DND-41 (cell line): ENCODE measurements at regions not wholly inside any gene's neighbourhood (a gene's known extent, or its start where the extent isn't known, plus 50 kb on each side); places are given as distances from the start of the nearest gene placed in this dataset.

Source experiments
- ATAC-seq: fragments of 200-7000 bp; cut with Tn5 transposase; 3 replicates; pipeline ENCODE4 v1.9.1; 2021; ENCODE audit warnings: low read depth; ENCODE audit not compliant: insufficient read depth
- DNase-seq: peaks from one replicate; pipeline ENCODE4 v3.0.0-alpha.2; 2020
- H2AFZ ChIP-seq: 2 replicates; pipeline ENCODE4 v1.6.0; 2012; ENCODE audit warnings: low read depth, low read length
- H3K27ac ChIP-seq: 2 replicates; pipeline ENCODE4 v1.5.1; 2012; ENCODE audit warnings: low read length, inconsistent platforms
- H3K27me3 ChIP-seq: fragments of 200-600 bp; sonication (generic); 2 replicates; pipeline ENCODE4 v1.6.0; 2012; ENCODE audit warnings: low read length, mild to moderate bottlenecking, inconsistent platforms; ENCODE audit not compliant: insufficient read depth, poor library complexity
- H3K36me3 ChIP-seq: 2 replicates; pipeline ENCODE4 v1.5.1; 2012; ENCODE audit warnings: low read length, inconsistent platforms; ENCODE audit not compliant: insufficient read depth
- H3K4me1 ChIP-seq: 2 replicates; pipeline ENCODE4 v1.5.1; 2012; ENCODE audit warnings: mild to moderate bottlenecking, low read length; ENCODE audit not compliant: insufficient read depth
- H3K4me2 ChIP-seq: 2 replicates; pipeline ENCODE4 v1.6.0; 2012; ENCODE audit warnings: mild to moderate bottlenecking, moderate library complexity, low read length, inconsistent platforms; ENCODE audit not compliant: insufficient read depth
- H3K4me3 ChIP-seq, 2 experiments: fragments of 200-600 bp in 1 of 2; shearing (Covaris generic) in 1 of 2; 2 replicates each; pipeline ENCODE4 v1.5.1; 2012 to 2016; ENCODE audit warnings: inconsistent platforms in 2 of 2, low read length in 2 of 2, mild to moderate bottlenecking in 2 of 2, low read depth in 1 of 2, moderate library complexity in 1 of 2
- H3K79me2 ChIP-seq: 2 replicates; pipeline ENCODE4 v1.6.0; 2012; ENCODE audit warnings: low read length, inconsistent platforms; ENCODE audit not compliant: insufficient read depth
- H3K9ac ChIP-seq: 2 replicates; pipeline ENCODE4 v1.6.0; 2012; ENCODE audit warnings: low read depth, mild to moderate bottlenecking, inconsistent platforms, low read length, moderate library complexity
- H3K9me3 ChIP-seq: 2 replicates; pipeline ENCODE4 v1.5.1; 2012; ENCODE audit warnings: low read length, moderate library complexity, mild to moderate bottlenecking, inconsistent platforms; ENCODE audit not compliant: insufficient read depth, severe bottlenecking
- H4K20me1 ChIP-seq: 2 replicates; pipeline ENCODE4 v1.6.0; 2012; ENCODE audit warnings: low read length; ENCODE audit not compliant: insufficient read depth
- EZH2 ChIP-seq: IDR thresholded peaks from 3 replicates; pipeline ENCODE4 v1.6.1; 2012; ENCODE audit warnings: borderline replicate concordance, low read depth, mild to moderate bottlenecking, moderate library complexity, low read length, inconsistent platforms; ENCODE audit not compliant: severe bottlenecking
- TF ChIP-seq, protein P1 (sequence below): IDR thresholded peaks from 2 replicates; pipeline ENCODE4 v1.5.1; 2012; ENCODE audit warnings: borderline replicate concordance, low read length, moderate library complexity, mild to moderate bottlenecking; ENCODE audit not compliant: poor library complexity, severe bottlenecking; ENCODE audit errors: extremely low read depth

- ATAC-seq (no peak), DNase-seq (no peak)
- no peak for TF ChIP-seq EZH2
- TF ChIP-seq, protein P1, sequence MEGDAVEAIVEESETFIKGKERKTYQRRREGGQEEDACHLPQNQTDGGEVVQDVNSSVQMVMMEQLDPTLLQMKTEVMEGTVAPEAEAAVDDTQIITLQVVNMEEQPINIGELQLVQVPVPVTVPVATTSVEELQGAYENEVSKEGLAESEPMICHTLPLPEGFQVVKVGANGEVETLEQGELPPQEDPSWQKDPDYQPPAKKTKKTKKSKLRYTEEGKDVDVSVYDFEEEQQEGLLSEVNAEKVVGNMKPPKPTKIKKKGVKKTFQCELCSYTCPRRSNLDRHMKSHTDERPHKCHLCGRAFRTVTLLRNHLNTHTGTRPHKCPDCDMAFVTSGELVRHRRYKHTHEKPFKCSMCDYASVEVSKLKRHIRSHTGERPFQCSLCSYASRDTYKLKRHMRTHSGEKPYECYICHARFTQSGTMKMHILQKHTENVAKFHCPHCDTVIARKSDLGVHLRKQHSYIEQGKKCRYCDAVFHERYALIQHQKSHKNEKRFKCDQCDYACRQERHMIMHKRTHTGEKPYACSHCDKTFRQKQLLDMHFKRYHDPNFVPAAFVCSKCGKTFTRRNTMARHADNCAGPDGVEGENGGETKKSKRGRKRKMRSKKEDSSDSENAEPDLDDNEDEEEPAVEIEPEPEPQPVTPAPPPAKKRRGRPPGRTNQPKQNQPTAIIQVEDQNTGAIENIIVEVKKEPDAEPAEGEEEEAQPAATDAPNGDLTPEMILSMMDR = no peak
- Histone ChIP-seq H3K9me3 (no peaks in the 10 kb centered on the region), H3K4me2 (no peak overlapping the region), H3K27me3 (peaks cover 3% of the 10 kb centered on the region), H3K4me3 (no peak overlapping the region), H2AFZ (no peak overlapping the region), H3K79me2 (no peaks in the 10 kb centered on the region), H3K4me1 (no peaks in the 10 kb centered on the region), H3K36me3 (no peaks in the 10 kb centered on the region), H3K27ac (no peak overlapping the region), H3K9ac (no peak overlapping the region), H4K20me1 (no peaks in the 10 kb centered on the region)
These were observed 64.2 kb upstream of the CKS2 start for GRCh38 chr9:89246840-89247239.

GRCh38 chr9:89247431-89248353 lies 63.3 kb upstream of the CKS2 start:
- Histone ChIP-seq H4K20me1 (no peaks in the 10 kb centered on the region), H3K4me2 (no peak overlapping the region), H2AFZ (no peak overlapping the region), H3K9ac (no peak overlapping the region), H3K9me3 (no peaks in the 10 kb centered on the region), H3K27me3 (peaks cover 3% of the 10 kb centered on the region), H3K36me3 (no peaks in the 10 kb centered on the region), H3K4me1 (no peaks in the 10 kb centered on the region), H3K27ac (no peak overlapping the region), H3K4me3 (no peak overlapping the region), H3K79me2 (no peaks in the 10 kb centered on the region)
- ATAC-seq (no peak), DNase-seq (no peak)
- no peak for TF ChIP-seq EZH2
- TF ChIP-seq, protein P1 = no peak

DNA sequence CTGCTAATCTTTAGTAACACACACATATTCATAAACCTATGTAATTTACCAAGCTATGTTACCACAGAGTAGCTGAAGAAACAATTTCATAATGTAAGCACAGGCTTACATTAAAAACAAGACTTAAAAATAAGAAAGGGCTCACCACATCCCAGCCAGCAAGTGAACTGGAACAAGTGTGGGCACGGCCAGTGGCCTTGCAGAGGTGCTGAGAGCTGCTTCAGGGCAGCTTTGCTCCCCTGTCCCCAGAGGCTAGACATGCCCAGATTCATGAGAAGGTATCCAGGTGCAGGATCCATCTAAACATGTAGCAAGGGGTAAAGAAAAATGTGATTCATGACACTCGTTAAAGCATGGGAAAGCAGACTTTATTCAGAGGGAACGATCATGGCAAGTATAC lies 62.0 kb upstream of the CKS2 start:
- H4K20me1 ChIP-seq = no peaks in the 10 kb centered on the region
- H3K79me2 ChIP-seq = no peaks in the 10 kb centered on the region
- H3K27me3 ChIP-seq = peaks cover 3% of the 10 kb centered on the region
- no peak overlapping the region for H3K27ac ChIP-seq
- H3K9ac ChIP-seq = no peak overlapping the region
- no peak overlapping the region for H3K4me2 ChIP-seq
- no peaks in the 10 kb centered on the region for H3K36me3 ChIP-seq
- H3K4me1 ChIP-seq = no peaks in the 10 kb centered on the region
- TF ChIP-seq, protein P1 = no peak
- no peak for TF ChIP-seq EZH2
- no peak overlapping the region for H2AFZ ChIP-seq
- H3K9me3 ChIP-seq = no peaks in the 10 kb centered on the region
- DNase-seq = no peak
- ATAC-seq = no peak
- H3K4me3 ChIP-seq = no peak overlapping the region
